ENCODE measurements at regions not wholly inside any gene's neighbourhood (a gene's known extent, or its start where the extent isn't known, plus 50 kb on each side); places are given as distances from the start of the nearest gene placed in this dataset.
"Not testable (repeated sequence)": the region's sequence is repeated elsewhere in the genome, so short reads cannot be mapped to it uniquely, and the experiment has no call there.

DNA sequence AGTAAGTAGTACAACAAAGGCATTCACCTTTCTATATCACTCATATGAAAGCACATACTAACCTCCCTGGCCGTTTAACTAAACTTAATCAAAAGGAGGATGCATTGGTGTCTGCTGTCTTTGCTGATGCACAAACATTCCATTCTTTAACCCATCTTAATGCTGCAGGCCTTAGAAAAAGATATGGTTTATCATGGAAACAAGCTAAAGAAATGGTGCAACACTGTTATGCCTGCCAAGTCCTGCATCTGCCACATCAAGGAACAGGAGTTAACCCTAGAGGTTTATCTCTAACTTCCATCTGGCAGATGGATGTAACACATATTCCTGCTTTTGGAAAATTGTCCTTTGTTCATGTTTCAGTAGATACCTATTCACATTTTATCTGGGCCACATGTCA, 296.5 kb upstream of the DKK2 start:
- TF ChIP-seq, protein P1, sequence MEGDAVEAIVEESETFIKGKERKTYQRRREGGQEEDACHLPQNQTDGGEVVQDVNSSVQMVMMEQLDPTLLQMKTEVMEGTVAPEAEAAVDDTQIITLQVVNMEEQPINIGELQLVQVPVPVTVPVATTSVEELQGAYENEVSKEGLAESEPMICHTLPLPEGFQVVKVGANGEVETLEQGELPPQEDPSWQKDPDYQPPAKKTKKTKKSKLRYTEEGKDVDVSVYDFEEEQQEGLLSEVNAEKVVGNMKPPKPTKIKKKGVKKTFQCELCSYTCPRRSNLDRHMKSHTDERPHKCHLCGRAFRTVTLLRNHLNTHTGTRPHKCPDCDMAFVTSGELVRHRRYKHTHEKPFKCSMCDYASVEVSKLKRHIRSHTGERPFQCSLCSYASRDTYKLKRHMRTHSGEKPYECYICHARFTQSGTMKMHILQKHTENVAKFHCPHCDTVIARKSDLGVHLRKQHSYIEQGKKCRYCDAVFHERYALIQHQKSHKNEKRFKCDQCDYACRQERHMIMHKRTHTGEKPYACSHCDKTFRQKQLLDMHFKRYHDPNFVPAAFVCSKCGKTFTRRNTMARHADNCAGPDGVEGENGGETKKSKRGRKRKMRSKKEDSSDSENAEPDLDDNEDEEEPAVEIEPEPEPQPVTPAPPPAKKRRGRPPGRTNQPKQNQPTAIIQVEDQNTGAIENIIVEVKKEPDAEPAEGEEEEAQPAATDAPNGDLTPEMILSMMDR (conservative IDR thresholded peaks at IDR 0.05 in 1 of 2, IDR thresholded peaks at IDR 0.05 in 1 of 2; ENCODE audit: extremely low read depth in 1 of 2, insufficient read depth in 1 of 2, low read depth in 1 of 2, low read length in 2 of 2), result not testable (repeated sequence)
- not testable (repeated sequence) for TF ChIP-seq EZH2 (IDR thresholded peaks at IDR 0.05; ENCODE audit: borderline replicate concordance, low read length)

Data from mammary epithelial cell (primary cell).